Right hindlimb (tissue), 1 donor: ENCODE measurements at regions not wholly inside any gene's neighbourhood (a gene's known extent, or its start where the extent isn't known, plus 50 kb on each side); places are given as distances from the start of the nearest gene placed in this dataset.

ENCODE experiments used
- DNase-seq: peaks from one replicate; pipeline ENCODE4 v3.0.0-alpha.2; 2018

GRCh38 chr21:20308586-20309315 lies 689.5 kb upstream of the NCAM2 start:
- no peak for DNase-seq

GRCh38 chr21:20311234-20311787 lies 686.9 kb upstream of the NCAM2 start:
- no peak for DNase-seq

GRCh38 chr21:20313013-20313412 lies 685.2 kb upstream of the NCAM2 start:
- DNase-seq: no peak

DNA sequence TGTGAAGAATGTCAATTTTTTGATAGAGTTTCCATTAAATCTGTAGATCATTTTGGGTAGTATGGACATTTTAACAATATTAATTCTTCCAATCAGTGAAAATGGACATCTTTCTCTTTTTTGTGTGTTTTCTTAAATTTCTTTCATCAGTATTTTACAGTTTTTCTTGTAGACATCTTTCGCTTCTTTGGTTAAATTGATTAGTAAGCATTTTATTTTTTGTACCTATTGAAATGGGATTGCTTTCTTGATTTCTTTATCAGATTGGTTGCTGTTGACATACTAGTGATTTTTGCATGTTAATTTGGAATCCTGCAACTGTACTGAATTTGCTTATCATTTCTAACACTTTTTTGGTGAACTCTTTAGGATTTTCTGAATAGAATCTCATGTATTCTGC lies 683.2 kb upstream of the NCAM2 start:
- DNase-seq: no peak

GRCh38 chr21:20329636-20330035 lies 668.6 kb upstream of the NCAM2 start:
- DNase-seq: no peak

DNA sequence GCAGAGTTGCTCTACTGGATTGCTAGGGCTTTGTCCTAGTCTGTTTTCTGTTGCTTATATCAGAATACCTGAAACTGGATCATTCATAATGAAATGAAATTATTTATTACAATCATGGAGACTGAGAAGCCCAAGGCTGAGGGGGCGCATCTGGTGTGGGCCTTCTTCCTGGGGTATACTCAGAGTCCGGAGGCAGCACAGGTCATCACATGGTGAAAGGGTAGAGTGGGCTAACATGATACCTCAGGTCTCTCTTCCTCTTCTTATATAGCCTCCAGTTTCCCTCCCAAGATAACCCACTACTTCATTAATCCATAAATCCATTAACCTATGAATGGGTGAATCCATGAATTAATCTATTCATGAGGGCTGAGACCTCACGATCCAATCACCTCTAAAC lies 667.6 kb upstream of the NCAM2 start:
- no peak for DNase-seq

GRCh38 chr21:20334585-20334984 lies 663.6 kb upstream of the NCAM2 start:
- DNase-seq: no peak

GRCh38 chr21:20341431-20341830 lies 656.8 kb upstream of the NCAM2 start:
- DNase-seq: no peak

GRCh38 chr21:20343186-20343585 lies 655.0 kb upstream of the NCAM2 start:
- no peak for DNase-seq

DNA sequence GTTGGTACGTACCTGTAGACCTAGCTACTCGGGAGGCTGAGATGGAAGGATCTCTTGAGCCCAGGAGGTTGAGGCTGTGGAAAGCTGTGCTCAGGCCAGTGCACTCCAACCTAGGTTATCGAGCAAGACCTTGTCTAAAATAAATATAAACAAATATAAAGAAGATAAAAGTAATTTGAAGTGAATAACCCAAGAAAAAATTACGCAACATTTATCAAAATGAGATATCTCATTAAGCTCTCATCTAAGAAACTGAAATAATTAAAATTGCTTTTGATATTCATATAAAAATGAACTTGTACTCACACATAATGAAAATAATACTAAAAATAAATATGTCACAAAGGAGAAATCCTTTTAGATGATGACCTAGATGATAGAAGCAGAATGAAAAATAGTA lies 647.1 kb upstream of the NCAM2 start:
- no peak for DNase-seq

DNA sequence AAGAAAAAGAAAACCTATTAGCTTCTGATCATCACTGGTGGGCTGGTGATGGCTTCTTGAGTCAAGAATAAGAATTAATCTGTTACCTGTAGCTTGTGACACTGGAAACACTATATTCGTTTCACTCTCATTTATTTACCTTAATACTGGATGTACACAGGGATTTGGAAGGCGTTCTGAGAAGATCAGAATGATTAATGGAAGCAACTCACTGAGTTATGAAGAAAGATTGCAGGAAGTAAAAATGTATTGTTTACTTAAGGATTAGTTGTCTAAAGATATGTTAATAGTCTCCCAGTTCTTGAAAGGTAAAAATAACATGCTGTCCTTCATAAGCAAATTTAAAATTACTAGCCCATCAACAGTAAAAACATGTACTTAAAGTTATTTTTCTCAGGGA lies 644.9 kb upstream of the NCAM2 start:
- no peak for DNase-seq

DNA sequence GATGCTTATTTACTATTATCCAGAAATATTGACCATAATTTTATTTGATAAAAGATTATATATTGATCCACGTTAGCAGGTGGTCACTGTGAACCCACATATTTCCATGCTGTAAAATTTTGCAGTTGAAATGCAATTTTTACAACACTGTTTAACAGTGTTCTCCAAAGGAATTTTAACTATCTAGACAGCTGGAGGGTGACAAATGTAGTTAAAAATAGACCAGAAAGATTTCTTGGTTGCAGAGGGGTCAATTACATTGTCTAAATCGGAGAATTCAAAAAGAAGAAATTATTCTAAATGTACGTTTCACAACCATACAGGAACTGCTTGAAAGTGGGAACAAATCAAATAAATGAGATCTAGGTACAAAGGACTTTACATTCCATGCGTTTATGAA lies 625.2 kb upstream of the NCAM2 start:
- no peak for DNase-seq

DNA sequence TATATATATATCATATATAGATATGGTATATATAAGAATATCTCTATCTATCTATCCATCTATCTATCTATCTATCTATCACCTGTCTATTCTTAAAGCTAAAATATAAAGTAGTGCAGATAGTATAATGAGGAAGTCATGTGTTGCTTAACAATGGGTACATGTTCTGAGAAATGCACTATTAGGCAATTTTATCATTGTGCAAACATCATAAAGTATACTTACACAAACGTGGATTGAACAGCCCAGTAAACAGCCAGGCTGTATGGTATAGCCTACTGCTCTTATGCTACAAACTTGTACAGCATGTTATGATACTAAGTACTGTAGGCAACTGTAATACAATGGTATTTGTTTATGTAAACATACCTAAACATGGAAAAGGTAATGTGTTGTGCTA lies 621.0 kb upstream of the NCAM2 start:
- DNase-seq: no peak

GRCh38 chr21:20388400-20388799 lies 609.8 kb upstream of the NCAM2 start:
- no peak for DNase-seq

DNA sequence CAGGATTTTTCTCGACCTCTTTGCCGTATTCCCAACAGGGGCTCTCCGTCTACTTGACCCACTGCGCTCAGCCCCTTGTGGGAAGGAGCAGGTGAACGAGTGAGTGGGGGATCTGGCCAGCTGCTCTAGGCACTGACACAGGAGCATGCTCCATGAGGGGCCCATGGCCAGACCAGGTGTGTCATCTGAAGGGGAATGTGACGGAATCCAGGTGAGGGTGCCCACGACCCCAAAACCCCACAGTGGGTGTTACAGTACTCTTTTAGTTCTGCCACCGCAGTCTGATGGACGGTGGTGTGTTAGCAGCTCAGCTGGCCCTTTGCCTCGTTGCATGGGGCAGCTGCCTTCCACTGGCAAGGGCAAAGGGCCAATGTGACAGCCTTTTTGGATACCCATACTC lies 601.4 kb upstream of the NCAM2 start:
- no peak for DNase-seq

- no peak for DNase-seq
Measured at GRCh38 chr21:20404915-20405314, 593.3 kb upstream of the NCAM2 start.

DNA sequence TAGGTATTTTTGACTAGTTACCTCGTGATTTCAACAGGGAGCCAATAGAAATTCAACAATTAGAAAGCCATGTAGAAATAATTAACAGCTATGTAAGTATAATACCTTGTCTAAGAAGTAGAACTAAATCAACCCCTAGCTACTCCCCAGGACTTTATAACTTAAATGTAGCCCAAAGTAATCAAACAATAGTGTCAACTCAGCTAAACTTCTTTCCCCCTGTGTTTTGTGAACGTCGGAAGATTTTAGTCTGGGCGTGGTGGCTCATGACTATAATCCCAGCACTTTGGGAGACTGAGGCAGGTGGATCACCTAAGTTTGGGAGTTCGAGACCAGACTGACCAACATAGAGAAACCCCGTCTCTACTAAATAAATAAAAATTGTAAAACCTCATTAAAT lies 579.9 kb upstream of the NCAM2 start:
- DNase-seq: no peak

DNA sequence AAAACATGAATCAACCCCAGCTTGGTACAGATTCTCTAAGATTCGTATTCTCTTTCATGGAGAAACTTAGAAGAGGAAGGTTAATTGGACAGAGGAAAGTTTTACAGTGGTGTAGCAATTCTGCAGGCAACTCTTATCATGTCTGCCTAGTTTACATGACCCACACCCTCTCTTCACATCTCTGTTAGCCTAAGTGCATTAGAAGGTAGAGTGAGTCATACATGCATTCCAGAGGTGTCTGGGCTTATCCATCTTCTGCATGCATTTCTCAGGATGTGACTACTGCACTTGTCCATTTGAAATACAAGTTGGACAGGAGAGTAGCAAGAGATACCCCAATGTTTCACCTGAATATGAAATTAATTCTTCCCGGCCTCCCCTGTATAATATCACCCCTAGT lies 578.4 kb upstream of the NCAM2 start:
- no peak for DNase-seq

DNA sequence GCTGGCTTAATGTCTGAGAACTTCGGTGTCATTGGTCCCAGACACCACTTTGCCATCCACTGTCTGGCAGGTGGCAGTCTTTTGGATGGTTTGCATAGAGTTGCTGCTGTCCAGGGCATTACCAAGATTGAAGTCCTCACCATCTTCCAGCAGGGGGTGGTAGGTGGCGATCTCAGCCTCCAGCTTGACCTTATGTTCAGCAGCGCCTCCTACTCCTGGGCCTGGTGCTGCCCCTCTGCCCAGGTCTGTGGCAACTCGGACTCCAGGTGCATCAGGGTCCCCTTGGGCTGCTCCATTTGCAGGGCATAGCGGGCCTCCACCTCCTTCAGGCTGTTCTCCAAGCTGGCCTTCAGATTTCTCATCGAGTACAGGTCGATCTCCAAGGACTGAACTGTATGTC lies 573.3 kb upstream of the NCAM2 start:
- DNase-seq: no peak

- no peak for DNase-seq
Measured at GRCh38 chr21:20425856-20426255, 572.4 kb upstream of the NCAM2 start.

DNA sequence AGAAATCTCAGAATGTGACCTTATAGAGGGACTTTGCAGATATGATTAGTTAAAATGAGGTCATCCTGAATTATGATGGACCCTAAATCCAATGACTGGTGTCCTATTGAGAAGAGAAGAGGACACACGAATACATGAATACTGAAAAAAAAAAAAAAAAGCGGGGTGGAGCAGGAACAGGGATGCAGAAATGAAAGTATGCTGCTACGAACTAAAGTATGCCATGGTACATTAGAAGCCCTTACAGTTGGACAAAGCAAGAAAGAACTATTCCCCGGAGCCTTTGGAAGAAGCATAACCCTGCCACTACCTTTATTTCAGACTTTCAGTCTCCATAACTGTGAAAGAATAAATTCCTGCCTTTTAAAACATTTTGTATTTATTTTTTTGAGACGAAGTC lies 557.9 kb upstream of the NCAM2 start:
- DNase-seq: no peak

DNA sequence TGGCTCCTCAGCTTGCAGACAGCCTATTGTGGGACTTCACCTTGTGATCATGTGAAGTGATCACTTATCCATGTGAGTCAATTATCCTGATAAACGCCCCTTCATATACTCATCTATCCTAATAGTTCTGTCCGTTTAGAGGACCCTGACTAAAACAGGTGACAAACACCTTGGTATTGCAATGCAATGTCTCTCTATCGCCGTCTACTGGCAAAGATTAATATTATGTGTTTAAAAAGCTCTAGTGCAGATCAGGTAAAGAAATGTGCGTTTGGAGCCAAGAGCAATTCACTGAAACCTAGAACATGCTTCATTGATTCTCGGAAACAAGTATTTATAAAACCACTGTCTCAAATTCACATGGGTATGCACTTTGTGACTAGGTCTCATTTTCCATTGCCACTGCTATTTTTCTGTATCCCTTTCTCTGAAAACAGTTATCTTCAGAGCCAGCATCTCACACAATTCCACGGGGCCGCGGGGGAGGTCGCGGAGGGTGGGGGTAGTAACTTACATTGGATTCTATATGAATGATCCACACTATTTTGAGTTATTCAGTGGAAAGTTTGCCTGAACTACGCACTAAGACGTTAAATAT lies 554.6 kb upstream of the NCAM2 start:
- no peak for DNase-seq

- no peak for DNase-seq
Measured at GRCh38 chr21:20445971-20446370, 552.2 kb upstream of the NCAM2 start.

- DNase-seq: no peak
Measured at GRCh38 chr21:20451046-20451445, 547.2 kb upstream of the NCAM2 start.

DNA sequence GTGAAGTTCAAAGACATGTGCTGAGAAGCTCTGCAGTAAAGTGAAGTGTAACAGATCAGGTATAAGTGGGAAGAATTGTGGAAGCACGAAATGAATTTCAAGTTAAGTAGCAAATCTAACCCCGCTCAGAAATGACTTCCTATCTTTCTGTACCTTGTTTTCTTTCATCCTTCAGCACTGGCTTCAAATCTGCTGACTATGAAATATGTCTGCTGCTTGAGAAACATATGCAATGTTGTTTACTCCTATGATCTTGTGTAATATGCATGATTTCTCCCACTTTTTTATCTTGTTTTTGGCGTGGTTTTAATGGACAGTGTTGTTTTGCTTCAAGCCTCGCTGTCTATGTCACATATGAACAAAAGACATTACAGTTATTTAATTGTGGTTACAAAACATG lies 545.3 kb upstream of the NCAM2 start:
- DNase-seq: no peak
